HG03139 (cell line): ENCODE measurements at regions not wholly inside any gene's neighbourhood (a gene's known extent, or its start where the extent isn't known, plus 50 kb on each side); places are given as distances from the start of the nearest gene placed in this dataset.

Experiments used
- ATAC-seq: cut with Tn5 transposase; IDR thresholded peaks from one replicate; pipeline ENCODE4 v1.9.1; 2021; ENCODE audit not compliant: unreplicated experiment

- no peak for ATAC-seq
Observed at GRCh38 chr4:126790633-126791032, 842.1 kb upstream of the INTU start.

GRCh38 chr4:126794363-126794762, 838.4 kb upstream of the INTU start:
- no peak for ATAC-seq

- ATAC-seq: no peak
Observed at GRCh38 chr4:126798214-126798613, 834.5 kb upstream of the INTU start.

GRCh38 chr4:126799416-126799815, 833.3 kb upstream of the INTU start:
- ATAC-seq: no peak

- no peak for ATAC-seq
Observed at GRCh38 chr4:126799971-126800574, 832.7 kb upstream of the INTU start.

GRCh38 chr4:126800575-126801141, 832.1 kb upstream of the INTU start:
- ATAC-seq: no peak

GRCh38 chr4:126807132-126807531, 825.6 kb upstream of the INTU start:
- no peak for ATAC-seq

- ATAC-seq: no peak
Observed at GRCh38 chr4:126812076-126812475, 820.7 kb upstream of the INTU start.

- ATAC-seq: no peak
Observed at GRCh38 chr4:126820631-126821030, 812.1 kb upstream of the INTU start.

- ATAC-seq: no peak
Observed at GRCh38 chr4:126821152-126821551, 811.6 kb upstream of the INTU start.

- ATAC-seq: no peak
Observed at GRCh38 chr4:126825083-126825482, 807.7 kb upstream of the INTU start.

- no peak for ATAC-seq
Observed at GRCh38 chr4:126827669-126828068, 805.1 kb upstream of the INTU start.

GRCh38 chr4:126834854-126835253, 797.9 kb upstream of the INTU start:
- no peak for ATAC-seq

- no peak for ATAC-seq
Observed at GRCh38 chr4:126838941-126839679, 793.6 kb upstream of the INTU start.

GRCh38 chr4:126843492-126844067, 789.2 kb upstream of the INTU start:
- no peak for ATAC-seq

GRCh38 chr4:126850286-126850685, 782.5 kb upstream of the INTU start:
- ATAC-seq: peak; percentile 53

- ATAC-seq: no peak
Observed at GRCh38 chr4:126851391-126851790, 781.4 kb upstream of the INTU start.

GRCh38 chr4:126853715-126854114, 779.0 kb upstream of the INTU start:
- ATAC-seq: peak; percentile 65

GRCh38 chr4:126856906-126857305, 775.9 kb upstream of the INTU start:
- ATAC-seq: no peak

- ATAC-seq: no peak
Observed at GRCh38 chr4:126859314-126859713, 773.4 kb upstream of the INTU start.

- no peak for ATAC-seq
Observed at GRCh38 chr4:126859872-126860271, 772.9 kb upstream of the INTU start.

- ATAC-seq: no peak
Observed at GRCh38 chr4:126860308-126860707, 772.4 kb upstream of the INTU start.
